ENCODE measurements at regions not wholly inside any gene's neighbourhood (a gene's known extent, or its start where the extent isn't known, plus 50 kb on each side); places are given as distances from the start of the nearest gene placed in this dataset.

GRCh38 chr2:234670806-234671205 lies 173.9 kb upstream of the ARL4C start:
- TF ChIP-seq CTCF (IDR thresholded peaks at IDR 0.05; ENCODE audit: low read depth, low read length) (no peak), MYC (IDR thresholded peaks at IDR 0.05; ENCODE audit: low read depth, low read length) (no peak), POLR2A (IDR thresholded peaks at IDR 0.05; ENCODE audit: extremely low read depth, insufficient read length) (no peak), MAX (IDR thresholded peaks at IDR 0.05; ENCODE audit: low read depth, low read length) (no peak)
